Immature natural killer cell (primary cell): ENCODE measurements at regions not wholly inside any gene's neighbourhood (a gene's known extent, or its start where the extent isn't known, plus 50 kb on each side); places are given as distances from the start of the nearest gene placed in this dataset.
"Not testable (repeated sequence)": the region's sequence is repeated elsewhere in the genome, so short reads cannot be mapped to it uniquely, and the experiment has no call there.

Experiments
- DNase-seq, 3 donors: peaks; one replicate each; pipeline ENCODE4 v3.0.0; 2022; ENCODE audit warnings: mixed read lengths in 1 of 3
- H3K27ac Mint-ChIP-seq, 6 donors: one replicate each; pipeline ENCODE4 v1.8.0; 2020; ENCODE audit warnings: mixed read lengths in 6 of 6, mild to moderate bottlenecking in 5 of 6, inconsistent platforms in 4 of 6, moderate library complexity in 3 of 6
- H3K27me3 Mint-ChIP-seq, 3 donors: one replicate each; pipeline ENCODE4 v1.8.0; 2020 to 2021; ENCODE audit warnings: low read depth in 3 of 3, mild to moderate bottlenecking in 3 of 3, mixed read lengths in 3 of 3, moderate library complexity in 3 of 3, inconsistent platforms in 1 of 3
- H3K36me3 Mint-ChIP-seq, 3 donors: one replicate each; pipeline ENCODE4 v1.8.0; 2020; ENCODE audit warnings: mixed read lengths in 3 of 3, inconsistent platforms in 2 of 3, mild to moderate bottlenecking in 2 of 3
- H3K4me1 Mint-ChIP-seq, 2 donors: one replicate each; pipeline ENCODE4 v1.8.0; 2020; ENCODE audit warnings: inconsistent platforms in 2 of 2, mild to moderate bottlenecking in 2 of 2, mixed read lengths in 2 of 2, moderate library complexity in 1 of 2
- H3K4me3 Mint-ChIP-seq, 5 donors: one replicate each; pipeline ENCODE4 v1.8.0; 2020; ENCODE audit warnings: mild to moderate bottlenecking in 5 of 5, mixed read lengths in 5 of 5, inconsistent platforms in 3 of 5, moderate library complexity in 3 of 5
- H3K9me3 Mint-ChIP-seq, 6 donors: one replicate each; pipeline ENCODE4 v1.8.0; 2020; ENCODE audit warnings: mild to moderate bottlenecking in 6 of 6, mixed read lengths in 6 of 6, inconsistent platforms in 4 of 6, moderate library complexity in 3 of 6

- Mint-ChIP-seq H3K9me3 (peaks cover 2 to 21% (median 7%) of the 10 kb centered on the region in 6 donors), H3K4me1 (no peaks in the 10 kb centered on the region), H3K36me3 (no peaks in the 10 kb centered on the region), H3K27ac (no peak overlapping the region), H3K27me3 (peaks cover 0 to 1% (median 0%) of the 10 kb centered on the region in 3 donors), H3K4me3 (no peak overlapping the region)
- DNase-seq = no peak
Measured at GRCh38 chr2:18046558-18047212, 168.2 kb downstream of the KCNS3 start.

- H3K36me3 Mint-ChIP-seq = no peaks in the 10 kb centered on the region
- peaks cover 2 to 23% (median 5%) of the 10 kb centered on the region in 6 donors for H3K9me3 Mint-ChIP-seq
- H3K27me3 Mint-ChIP-seq = peaks cover 0 to 1% (median 0%) of the 10 kb centered on the region in 3 donors
- H3K27ac Mint-ChIP-seq = no peak overlapping the region
- no peak for DNase-seq
- H3K4me3 Mint-ChIP-seq = no peak overlapping the region
- no peaks in the 10 kb centered on the region for H3K4me1 Mint-ChIP-seq
Measured at GRCh38 chr2:18046017-18046416, 167.6 kb downstream of the KCNS3 start.

GRCh38 chr2:18045230-18045629 lies 166.8 kb downstream of the KCNS3 start:
- Mint-ChIP-seq H3K27ac (no peak overlapping the region), H3K27me3 (peaks cover 0 to 1% (median 0%) of the 10 kb centered on the region in 3 donors), H3K9me3 (peaks cover 2 to 23% (median 8%) of the 10 kb centered on the region in 6 donors), H3K4me1 (no peaks in the 10 kb centered on the region), H3K4me3 (no peak overlapping the region), H3K36me3 (no peaks in the 10 kb centered on the region)
- DNase-seq = no peak

GRCh38 chr2:18017381-18017780 lies 138.9 kb downstream of the KCNS3 start:
- peaks cover 2 to 35% (median 20%) of the 10 kb centered on the region in 6 donors for H3K9me3 Mint-ChIP-seq
- not testable (repeated sequence) for H3K27me3 Mint-ChIP-seq, H3K36me3 Mint-ChIP-seq, H3K27ac Mint-ChIP-seq, H3K4me3 Mint-ChIP-seq, H3K4me1 Mint-ChIP-seq, DNase-seq

GRCh38 chr2:18009891-18010290 lies 131.4 kb downstream of the KCNS3 start:
- Mint-ChIP-seq H3K9me3 (peaks cover 0 to 40% (median 10%) of the 10 kb centered on the region in 6 donors), H3K36me3 (no peaks in the 10 kb centered on the region), H3K27me3 (peaks cover 0 to 4% (median 0%) of the 10 kb centered on the region in 3 donors), H3K4me3 (no peak overlapping the region), H3K4me1 (no peaks in the 10 kb centered on the region), H3K27ac (no peak overlapping the region)
- DNase-seq = no peak

- Mint-ChIP-seq H3K4me3 (no peak overlapping the region), H3K36me3 (no peaks in the 10 kb centered on the region), H3K27ac (no peak overlapping the region), H3K9me3 (peaks cover 10 to 57% (median 11%) of the 10 kb centered on the region in 6 donors), H3K27me3 (peaks cover 0 to 2% (median 0%) of the 10 kb centered on the region in 3 donors), H3K4me1 (no peaks in the 10 kb centered on the region)
- no peak for DNase-seq
Measured at GRCh38 chr2:18005411-18005810, 126.9 kb downstream of the KCNS3 start.

GRCh38 chr2:18001671-18002070 lies 123.2 kb downstream of the KCNS3 start:
- H3K27ac Mint-ChIP-seq = no peak overlapping the region
- no peak for DNase-seq
- H3K4me3 Mint-ChIP-seq = no peak overlapping the region
- H3K27me3 Mint-ChIP-seq = peaks cover 0 to 1% (median 1%) of the 10 kb centered on the region in 3 donors
- H3K36me3 Mint-ChIP-seq = peaks cover 0 to 4% (median 2%) of the 10 kb centered on the region in 3 donors
- peaks cover 7 to 63% (median 20%) of the 10 kb centered on the region in 6 donors for H3K9me3 Mint-ChIP-seq
- H3K4me1 Mint-ChIP-seq = no peaks in the 10 kb centered on the region

GRCh38 chr2:17996978-17997377 lies 118.5 kb downstream of the KCNS3 start:
- Mint-ChIP-seq H3K4me3 (no peak overlapping the region), H3K4me1 (no peaks in the 10 kb centered on the region), H3K27ac (no peak overlapping the region), H3K36me3 (peaks cover 0 to 4% (median 2%) of the 10 kb centered on the region in 3 donors), H3K9me3 (peaks cover 3 to 50% (median 18%) of the 10 kb centered on the region in 6 donors), H3K27me3 (peaks cover 0 to 1% (median 0%) of the 10 kb centered on the region in 3 donors)
- DNase-seq = no peak

GRCh38 chr2:17995593-17995992 lies 117.1 kb downstream of the KCNS3 start:
- H3K36me3 Mint-ChIP-seq = peaks cover 0 to 4% (median 2%) of the 10 kb centered on the region in 3 donors
- H3K4me1 Mint-ChIP-seq = no peaks in the 10 kb centered on the region
- no peak for DNase-seq
- H3K4me3 Mint-ChIP-seq = no peak overlapping the region
- no peak overlapping the region for H3K27ac Mint-ChIP-seq
- H3K27me3 Mint-ChIP-seq = peaks cover 0 to 2% (median 1%) of the 10 kb centered on the region in 3 donors
- peaks cover 3 to 42% (median 16%) of the 10 kb centered on the region in 6 donors for H3K9me3 Mint-ChIP-seq
